HepG2 (cell line): ENCODE measurements at regions not wholly inside any gene's neighbourhood (a gene's known extent, or its start where the extent isn't known, plus 50 kb on each side); places are given as distances from the start of the nearest gene placed in this dataset.

Experiments
- CTCF ChIP-seq: sonication (generic); formaldehyde crosslinking; IDR thresholded peaks from 2 replicates; pipeline ENCODE4 v1.5.0; 2020; ENCODE audit warnings: mild to moderate bottlenecking, missing genetic modification reagents, moderate library complexity
- ZNF121 ChIP-seq: sonication (generic); formaldehyde crosslinking; IDR thresholded peaks from 2 replicates; pipeline ENCODE4 v1.5.0; 2020; ENCODE audit warnings: mild to moderate bottlenecking, missing genetic modification reagents

GRCh38 chr11:23953951-23954710 is 542.7 kb upstream of the LUZP2 start:
- TF ChIP-seq ZNF121, result no peak
- TF ChIP-seq CTCF (CRISPR knock-in tag), result no peak
